GM21526 (cell line): ENCODE measurements at regions not wholly inside any gene's neighbourhood (a gene's known extent, or its start where the extent isn't known, plus 50 kb on each side); places are given as distances from the start of the nearest gene placed in this dataset.

ENCODE experiments used
- ATAC-seq: cut with Tn5 transposase; IDR thresholded peaks from one replicate; pipeline ENCODE4 v1.9.1; 2021; ENCODE audit warnings: moderate library complexity; ENCODE audit not compliant: unreplicated experiment, low FRiP score

GRCh38 chr12:125469683-125470082, 404.4 kb downstream of the AACS start:
- no peak for ATAC-seq

DNA sequence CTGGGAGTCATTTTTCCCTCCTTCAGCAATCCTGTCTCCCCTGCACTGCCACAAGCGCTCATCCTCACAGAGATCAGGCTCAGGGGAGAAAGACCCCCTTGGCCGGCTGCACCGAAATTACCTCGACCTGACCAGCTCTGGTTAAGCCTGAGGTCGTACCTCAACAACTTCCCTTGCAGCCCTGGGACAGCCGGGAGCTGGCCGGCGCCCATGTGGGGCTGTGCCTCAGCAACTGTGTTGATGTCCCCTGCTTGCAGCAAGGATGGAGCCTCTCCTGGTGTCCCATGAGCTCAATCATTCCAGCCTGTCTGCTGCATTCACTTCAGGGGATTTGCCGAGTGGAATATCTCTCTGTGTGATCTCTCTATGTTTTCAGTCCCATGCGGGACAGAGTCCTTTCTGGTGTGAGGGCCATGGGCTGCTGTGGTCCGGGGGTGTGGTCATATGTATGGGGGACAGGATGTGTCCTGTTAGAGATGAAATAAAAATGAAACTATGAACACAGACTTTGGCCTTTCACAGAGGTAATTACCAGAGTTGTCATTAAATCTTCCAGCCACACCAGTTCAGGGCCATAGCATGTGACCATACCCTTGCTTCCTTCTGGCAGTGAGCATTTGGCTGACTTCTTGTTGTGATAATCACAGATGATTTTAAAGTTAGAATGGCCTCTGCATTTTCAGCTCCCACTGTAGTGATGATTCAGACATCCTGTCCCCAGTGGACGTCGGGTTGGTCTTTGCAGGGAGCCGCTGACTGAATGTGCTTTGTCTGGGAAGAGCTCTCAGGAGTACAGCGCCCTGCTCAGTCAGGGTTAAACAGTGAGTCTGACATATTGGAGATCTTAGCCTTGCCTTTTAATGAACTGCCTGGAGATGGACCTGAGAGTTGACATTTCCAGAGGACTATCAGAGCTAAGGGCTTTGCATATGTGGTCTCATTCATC, 405.9 kb downstream of the AACS start:
- ATAC-seq: no peak

DNA sequence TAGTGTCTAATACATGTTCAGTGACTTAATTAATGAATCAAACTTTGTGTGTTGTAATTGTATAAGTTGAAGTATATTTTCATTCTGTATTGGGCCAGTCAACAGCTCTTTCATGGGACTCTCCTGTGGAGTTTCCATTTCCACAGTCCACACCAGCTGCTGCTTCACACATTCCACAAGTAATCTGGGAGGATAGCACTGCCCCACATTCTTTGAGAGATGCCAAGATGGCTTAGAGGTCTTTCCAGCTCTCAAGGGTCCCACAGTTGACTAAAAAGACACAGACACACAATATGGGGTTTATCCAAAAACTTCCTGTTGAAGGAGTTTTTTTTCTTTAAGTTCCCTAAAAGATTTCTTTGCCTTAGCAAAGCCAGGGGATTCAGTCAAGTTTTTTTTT, 408.3 kb downstream of the AACS start:
- ATAC-seq: no peak

GRCh38 chr12:125487336-125487735, 422.1 kb downstream of the AACS start:
- no peak for ATAC-seq

GRCh38 chr12:125491553-125491952, 426.3 kb downstream of the AACS start:
- no peak for ATAC-seq

- ATAC-seq: no peak
These were observed 427.4 kb downstream of the AACS start for GRCh38 chr12:125492354-125493270.

DNA sequence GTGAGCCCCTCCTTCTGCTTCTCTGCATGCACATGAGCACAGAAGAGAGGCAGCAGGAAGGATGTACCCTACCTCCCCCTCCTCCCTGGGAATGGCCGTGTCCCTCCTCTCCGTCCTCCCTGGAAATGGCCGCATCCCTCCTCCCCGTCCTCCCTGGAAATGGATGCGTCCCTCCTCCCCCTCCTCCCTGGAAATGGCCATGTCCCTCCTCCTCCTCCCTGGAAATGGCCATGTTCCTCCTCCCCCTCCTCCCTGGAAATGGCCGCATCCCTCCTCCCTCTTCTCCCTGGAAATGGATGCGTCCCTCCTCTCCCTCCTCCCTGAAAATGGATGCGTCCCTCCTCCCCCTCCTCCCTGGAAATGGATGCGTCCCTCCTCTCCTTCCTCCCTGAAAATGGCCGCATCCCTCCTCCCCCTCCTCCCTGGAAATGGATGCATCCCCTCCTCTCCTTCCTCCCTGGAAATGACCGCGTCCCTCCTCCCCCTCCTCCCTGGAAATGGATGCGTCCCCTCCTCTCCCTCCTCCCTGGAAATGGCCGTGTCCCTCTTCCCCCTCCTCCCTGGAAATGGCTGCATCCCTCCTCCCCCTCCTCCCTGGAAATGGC, 428.6 kb downstream of the AACS start:
- ATAC-seq: no peak

- no peak for ATAC-seq
These were observed 437.9 kb downstream of the AACS start for GRCh38 chr12:125503128-125503527.

DNA sequence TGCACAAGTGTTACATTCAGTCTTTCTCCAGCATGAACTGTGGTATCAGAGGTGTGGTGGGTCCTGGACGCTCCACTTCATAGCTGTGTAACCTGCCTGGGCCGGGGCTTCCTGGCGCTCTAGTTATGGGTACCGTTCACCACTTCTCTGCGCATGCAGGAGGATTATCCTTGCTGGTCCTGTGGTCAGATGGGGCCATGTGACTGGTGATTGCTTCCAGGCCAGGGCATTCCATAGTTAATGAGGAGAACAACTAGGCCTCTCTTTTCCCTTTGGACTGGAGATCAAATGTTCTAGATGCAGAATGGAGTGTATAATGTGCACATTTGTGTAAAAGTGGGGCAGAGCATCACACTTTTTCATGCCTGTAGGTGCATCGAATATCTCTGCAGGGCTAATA, 444.0 kb downstream of the AACS start:
- ATAC-seq: no peak

DNA sequence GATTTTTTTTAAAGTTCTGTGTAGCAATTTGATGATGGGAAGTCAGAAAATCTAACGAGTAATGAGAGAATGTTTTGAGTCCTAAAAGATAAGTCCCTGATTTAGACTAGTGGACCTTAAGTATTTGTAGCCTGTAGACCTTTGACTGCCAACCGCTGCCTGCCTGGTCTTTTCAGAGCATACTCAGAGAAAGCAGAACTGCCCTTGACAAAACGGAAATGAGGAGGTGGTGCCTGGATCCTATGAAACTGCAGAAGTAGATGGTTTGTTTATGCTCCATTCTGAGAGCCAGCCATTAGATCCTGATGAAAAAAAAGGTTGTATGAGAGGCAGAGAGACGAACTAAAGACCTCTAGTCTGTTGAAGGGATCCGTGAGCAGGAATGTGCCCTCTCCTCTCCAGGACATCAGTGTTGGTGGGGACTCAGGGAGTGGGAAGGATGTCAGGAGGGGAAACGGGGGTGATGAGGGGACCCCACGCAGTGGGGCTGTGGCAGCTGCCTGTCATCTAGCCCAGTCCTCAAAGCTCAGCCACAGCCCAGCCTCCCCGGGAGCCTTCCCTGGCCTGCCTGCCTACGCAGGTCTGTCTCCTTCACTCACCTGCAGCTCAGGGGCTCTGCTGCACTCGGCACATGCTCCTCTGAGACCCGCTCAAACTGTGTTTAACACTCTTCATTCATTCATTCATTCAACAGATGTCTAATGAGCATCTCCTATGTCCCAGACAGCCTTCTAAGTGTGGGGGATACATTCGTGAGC, 447.5 kb downstream of the AACS start:
- no peak for ATAC-seq

- ATAC-seq: no peak
These were observed 450.7 kb downstream of the AACS start for GRCh38 chr12:125515887-125516286.

GRCh38 chr12:125518074-125518473, 452.8 kb downstream of the AACS start:
- no peak for ATAC-seq

DNA sequence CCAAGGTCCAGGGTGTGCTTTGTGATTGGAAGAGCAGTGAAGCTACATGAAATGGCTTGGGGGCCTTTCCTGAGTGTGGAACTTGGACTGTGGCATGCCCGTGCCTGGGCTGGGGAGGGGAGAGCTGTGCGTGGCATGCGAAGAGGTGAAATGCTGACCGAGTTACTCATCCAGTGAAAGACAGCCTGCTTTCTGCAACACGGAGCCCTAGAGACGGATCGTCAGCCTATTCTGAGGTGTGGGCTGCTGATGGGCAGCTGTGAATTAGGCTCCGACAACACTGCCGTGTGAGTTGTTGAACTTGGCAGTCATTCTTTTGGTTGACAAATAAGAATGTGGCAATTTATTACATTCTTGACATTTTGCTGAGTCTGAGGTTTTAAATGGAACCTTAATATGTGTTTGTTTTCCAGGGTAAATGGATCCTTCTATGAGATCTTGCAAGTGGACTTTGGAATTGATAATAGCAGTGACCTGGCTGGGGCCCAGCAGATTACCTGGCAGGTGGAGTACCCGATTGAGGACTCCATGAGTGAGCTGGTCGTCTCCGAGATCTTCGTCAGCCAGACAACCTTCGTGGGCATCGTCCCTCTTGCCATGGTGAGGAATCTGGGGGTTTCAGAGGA, 453.9 kb downstream of the AACS start:
- no peak for ATAC-seq

- ATAC-seq: no peak
These were observed 460.6 kb downstream of the AACS start for GRCh38 chr12:125525879-125526278.

- ATAC-seq: no peak
These were observed 463.0 kb downstream of the AACS start for GRCh38 chr12:125528281-125528680.

- ATAC-seq: no peak
These were observed 465.0 kb downstream of the AACS start for GRCh38 chr12:125530201-125530600.

- no peak for ATAC-seq
These were observed 465.6 kb downstream of the AACS start for GRCh38 chr12:125530876-125531275.

DNA sequence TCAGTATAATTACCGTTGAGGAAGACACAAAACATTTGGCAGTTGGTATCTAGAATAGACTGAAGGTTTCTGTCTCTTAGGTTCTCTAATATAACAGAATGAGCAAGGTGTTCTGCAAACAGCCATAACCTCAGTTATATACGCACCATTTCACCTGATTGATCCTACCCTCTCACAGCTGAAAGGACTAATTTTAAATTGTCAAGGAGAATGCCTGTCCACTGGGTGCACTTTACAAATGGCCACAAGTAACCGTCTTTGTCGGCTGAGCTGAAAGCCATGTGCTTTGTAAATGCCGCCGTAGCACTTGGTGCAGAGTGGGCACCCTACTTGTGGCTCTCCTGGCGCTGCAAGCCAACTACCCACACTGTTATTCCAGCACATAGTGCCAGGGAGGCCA, 466.3 kb downstream of the AACS start:
- ATAC-seq: no peak

DNA sequence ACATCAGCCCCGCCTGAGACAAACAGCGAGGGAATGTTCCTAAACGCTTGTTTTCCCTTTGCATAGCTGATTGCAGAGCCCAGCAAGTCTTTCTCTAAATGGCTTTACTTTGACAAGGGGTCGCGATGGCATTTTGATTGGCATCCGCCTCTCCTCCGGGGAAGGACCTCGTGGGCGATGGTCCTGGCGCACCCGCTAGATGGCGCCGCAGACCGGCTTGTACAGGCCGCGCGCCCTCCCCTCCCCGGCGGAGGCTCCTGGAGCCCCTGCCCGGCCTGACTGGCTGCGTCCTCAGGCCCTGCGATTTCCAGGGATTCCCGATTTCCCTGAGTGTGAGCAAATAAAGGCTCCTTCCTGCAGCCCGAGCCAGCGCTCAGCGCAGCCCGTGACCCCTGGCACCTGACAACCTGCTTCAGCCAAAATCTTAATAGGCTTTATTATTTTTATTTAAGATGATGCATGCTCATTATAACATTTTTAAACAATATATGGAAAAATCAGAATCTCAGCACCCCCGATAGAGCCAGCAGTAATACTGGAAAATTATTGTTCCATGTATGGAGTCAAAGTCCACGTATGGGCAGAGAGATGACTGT, 468.3 kb downstream of the AACS start:
- ATAC-seq: peak; percentile 85
